ENCODE measurements at regions not wholly inside any gene's neighbourhood (a gene's known extent, or its start where the extent isn't known, plus 50 kb on each side); places are given as distances from the start of the nearest gene placed in this dataset.

DNA sequence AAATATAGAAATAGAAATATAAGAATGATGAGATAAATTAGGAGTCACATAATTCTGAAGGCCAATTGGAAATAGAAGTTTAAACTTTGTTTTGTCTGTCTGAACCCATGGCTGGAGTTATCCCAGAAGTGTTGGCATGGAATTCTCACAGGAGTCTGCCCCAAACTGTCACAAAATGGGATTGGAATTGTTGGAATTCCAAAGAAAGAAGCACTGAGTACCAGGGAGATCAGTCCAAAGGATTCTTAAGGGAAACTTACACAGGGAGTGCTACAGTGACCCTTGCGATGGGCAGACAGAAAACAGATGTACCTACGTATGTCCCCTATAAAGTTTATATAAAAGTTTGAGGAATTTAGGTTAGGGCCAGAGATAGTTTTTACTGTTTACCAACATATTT is 1607.7 kb downstream of the ARAP2 start:
- no peak for ATAC-seq
- H3K27ac Mint-ChIP-seq, result no peak overlapping the region
- H3K9me3 Mint-ChIP-seq, result no peaks in the 10 kb centered on the region
- no peaks in the 10 kb centered on the region for H3K36me3 Mint-ChIP-seq
- H3K4me3 Mint-ChIP-seq, result no peak overlapping the region
- H3K27me3 Mint-ChIP-seq, result no peaks in the 10 kb centered on the region
- H3K4me1 Mint-ChIP-seq, result no peaks in the 10 kb centered on the region

DNA sequence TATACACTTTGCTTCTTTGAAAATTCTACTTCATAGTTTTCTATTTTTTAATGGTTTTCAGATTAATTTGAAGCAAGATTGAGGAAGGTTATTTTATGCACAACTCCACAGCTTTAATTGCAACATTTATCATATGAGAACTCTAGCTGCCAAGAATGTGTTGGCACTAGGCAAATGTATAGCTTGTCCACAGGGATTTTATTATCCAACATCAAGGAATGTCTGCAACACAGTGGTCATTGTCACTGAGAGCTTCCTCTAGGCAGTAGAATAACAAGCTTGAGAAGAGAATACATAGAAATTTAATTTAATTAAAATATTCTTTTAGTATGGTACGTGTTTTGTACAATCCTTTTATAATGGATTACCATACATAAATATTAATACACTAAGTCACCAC is 1600.8 kb downstream of the ARAP2 start:
- H3K4me3 Mint-ChIP-seq, result no peak overlapping the region
- no peak for ATAC-seq
- H3K4me1 Mint-ChIP-seq, result no peaks in the 10 kb centered on the region
- H3K9me3 Mint-ChIP-seq, result peaks cover 12% of the 10 kb centered on the region
- H3K36me3 Mint-ChIP-seq, result no peaks in the 10 kb centered on the region
- no peaks in the 10 kb centered on the region for H3K27me3 Mint-ChIP-seq
- no peak overlapping the region for H3K27ac Mint-ChIP-seq

DNA sequence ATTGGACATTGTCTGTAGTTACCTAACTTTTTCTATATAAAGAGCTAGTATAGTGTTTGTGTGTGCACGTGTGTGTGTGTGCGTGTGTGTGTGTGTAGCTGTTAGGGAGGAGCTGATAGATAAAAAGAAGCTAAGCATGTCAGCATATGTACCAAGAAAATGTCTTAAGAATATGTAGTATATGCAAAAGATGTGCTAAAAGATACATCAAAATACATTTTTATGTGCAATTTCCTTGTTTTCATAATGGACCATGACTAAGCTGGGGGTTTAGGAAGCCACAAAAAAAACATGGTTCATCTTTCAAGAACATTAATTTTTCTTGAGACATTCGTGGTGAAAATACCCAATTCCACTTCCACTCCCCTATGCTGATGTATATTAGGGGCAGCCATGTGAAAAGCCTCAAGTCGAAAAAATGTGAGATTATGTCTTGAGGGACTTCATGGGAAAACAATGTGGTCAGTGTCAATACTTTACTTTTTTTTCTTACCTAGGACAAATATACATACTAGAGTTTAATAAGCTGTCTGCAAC is 1599.7 kb downstream of the ARAP2 start:
- peaks cover 12% of the 10 kb centered on the region for H3K9me3 Mint-ChIP-seq
- H3K4me3 Mint-ChIP-seq, result no peak overlapping the region
- no peaks in the 10 kb centered on the region for H3K36me3 Mint-ChIP-seq
- no peak overlapping the region for H3K27ac Mint-ChIP-seq
- no peaks in the 10 kb centered on the region for H3K4me1 Mint-ChIP-seq
- no peak for ATAC-seq
- H3K27me3 Mint-ChIP-seq, result no peaks in the 10 kb centered on the region

DNA sequence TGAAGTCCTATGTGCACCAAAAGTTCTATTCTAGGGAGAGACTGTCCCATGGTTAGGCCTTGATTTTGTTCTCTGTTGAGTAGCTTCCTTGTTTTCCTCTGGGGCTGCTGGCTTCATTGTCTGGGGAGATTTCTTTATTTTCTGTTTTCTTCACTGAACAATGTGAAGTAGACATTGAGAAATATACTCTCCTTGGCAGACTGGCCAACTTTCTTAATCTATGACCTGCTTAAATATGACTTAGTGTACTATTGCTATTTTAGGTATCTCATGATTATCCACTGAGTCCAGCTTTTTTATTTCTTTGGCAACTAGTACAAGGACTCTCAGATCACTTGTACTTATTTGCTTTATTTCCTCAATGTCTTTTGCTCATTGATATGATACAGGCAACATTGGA is 1594.6 kb downstream of the ARAP2 start:
- Mint-ChIP-seq H3K4me1 (no peaks in the 10 kb centered on the region), H3K27ac (no peak overlapping the region)
- ATAC-seq, result no peak

DNA sequence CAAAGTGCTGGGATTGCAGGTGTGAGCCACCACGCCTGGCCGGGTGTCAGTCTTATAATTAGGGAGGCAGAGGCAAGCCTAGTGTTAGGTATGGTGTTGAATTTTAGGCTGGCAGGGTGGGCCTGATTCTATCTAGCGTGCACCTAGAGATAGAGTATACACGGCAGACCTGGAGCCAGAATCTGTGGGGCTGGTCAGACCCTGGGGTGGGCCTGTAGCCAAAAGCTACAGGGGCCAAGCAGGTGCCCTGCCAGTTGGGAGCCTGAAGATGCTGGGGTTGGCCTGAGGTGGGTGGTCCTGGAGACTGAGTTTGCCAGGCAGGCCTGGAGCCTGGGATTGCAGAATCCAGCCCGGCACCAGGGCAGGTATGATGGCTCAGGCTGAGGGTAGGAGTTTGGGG is 1580.3 kb downstream of the ARAP2 start:
- Mint-ChIP-seq H3K27me3 (no peaks in the 10 kb centered on the region), H3K9me3 (no peaks in the 10 kb centered on the region), H3K27ac (no peak overlapping the region), H3K36me3 (no peaks in the 10 kb centered on the region), H3K4me3 (no peak overlapping the region), H3K4me1 (no peaks in the 10 kb centered on the region)
- ATAC-seq, result no peak

More for the DNA sequence above, 1594.6 kb downstream of the ARAP2 start:
- no peak overlapping the region for H3K4me3 Mint-ChIP-seq
- no peaks in the 10 kb centered on the region for H3K36me3 Mint-ChIP-seq
- H3K27me3 Mint-ChIP-seq, result no peaks in the 10 kb centered on the region
- H3K9me3 Mint-ChIP-seq, result peaks cover 3% of the 10 kb centered on the region

DNA sequence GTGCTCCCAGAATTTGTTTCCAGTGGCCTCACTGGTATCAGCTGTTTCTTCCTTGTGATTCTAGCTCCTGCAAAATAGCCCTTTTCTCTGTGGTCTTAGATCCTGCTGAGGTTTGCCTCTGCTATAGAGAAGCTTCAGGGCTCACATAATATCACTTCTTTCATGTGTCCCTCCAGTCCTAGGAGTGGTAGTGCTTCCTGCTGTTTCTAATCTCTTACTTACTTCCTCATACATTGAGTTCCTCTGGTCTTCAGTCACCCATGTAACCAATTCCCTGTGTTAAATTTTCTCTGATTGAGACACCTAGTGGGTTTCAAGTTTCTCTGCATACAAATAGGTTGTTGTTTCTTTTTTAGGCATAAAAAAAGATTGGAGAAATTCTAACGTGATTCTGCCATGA is 1567.9 kb downstream of the ARAP2 start:
- no peaks in the 10 kb centered on the region for H3K4me1 Mint-ChIP-seq
- no peak for ATAC-seq
- no peak overlapping the region for H3K4me3 Mint-ChIP-seq
- H3K27me3 Mint-ChIP-seq, result no peaks in the 10 kb centered on the region
- no peak overlapping the region for H3K27ac Mint-ChIP-seq
- no peaks in the 10 kb centered on the region for H3K36me3 Mint-ChIP-seq
- peaks cover under 1% of the 10 kb centered on the region for H3K9me3 Mint-ChIP-seq

DNA sequence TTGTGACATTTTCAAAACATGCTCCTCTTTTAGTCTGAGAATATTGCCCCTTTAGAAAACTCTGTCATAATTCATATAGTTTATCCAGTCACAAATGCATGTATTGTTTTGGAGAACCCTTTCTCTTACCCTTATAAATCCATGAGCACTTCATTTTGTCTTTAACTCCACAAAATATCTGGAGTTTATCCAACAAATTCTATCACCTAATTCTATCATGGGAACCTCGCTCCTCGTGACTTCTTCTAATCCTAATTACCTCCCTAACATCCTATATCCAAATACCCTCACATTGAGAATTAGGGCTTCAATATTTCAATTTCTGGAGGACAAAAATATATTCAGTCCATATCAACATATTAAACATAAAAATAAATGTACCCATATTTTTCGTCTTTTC is 1565.9 kb downstream of the ARAP2 start:
- H3K27ac Mint-ChIP-seq, result no peak overlapping the region
- ATAC-seq, result no peak
- H3K4me1 Mint-ChIP-seq, result no peaks in the 10 kb centered on the region
- no peaks in the 10 kb centered on the region for H3K36me3 Mint-ChIP-seq
- H3K27me3 Mint-ChIP-seq, result no peaks in the 10 kb centered on the region
- H3K4me3 Mint-ChIP-seq, result no peak overlapping the region
- H3K9me3 Mint-ChIP-seq, result peaks cover 3% of the 10 kb centered on the region

DNA sequence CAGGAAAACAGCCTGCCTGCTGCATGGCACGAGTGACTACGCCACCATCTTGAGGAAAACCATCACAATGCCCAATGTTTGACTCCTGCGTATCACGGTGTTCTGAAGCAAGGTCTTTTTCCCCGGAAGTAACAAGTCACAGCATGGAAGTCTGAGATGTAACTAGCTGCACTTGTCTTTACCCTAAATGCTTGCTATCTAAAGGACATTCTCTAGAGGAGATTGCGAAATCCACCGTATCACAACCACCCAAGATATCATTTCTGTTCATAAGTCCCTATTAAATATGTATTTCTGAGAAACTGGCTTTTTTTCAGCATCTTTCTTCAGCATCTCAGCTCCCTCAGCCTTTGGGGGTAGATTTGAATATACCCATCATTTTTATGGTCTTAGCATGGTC is 1565.1 kb downstream of the ARAP2 start:
- no peak overlapping the region for H3K27ac Mint-ChIP-seq
- no peaks in the 10 kb centered on the region for H3K36me3 Mint-ChIP-seq
- H3K9me3 Mint-ChIP-seq, result peaks cover 3% of the 10 kb centered on the region
- no peak for ATAC-seq
- H3K4me1 Mint-ChIP-seq, result no peaks in the 10 kb centered on the region
- no peak overlapping the region for H3K4me3 Mint-ChIP-seq
- H3K27me3 Mint-ChIP-seq, result no peaks in the 10 kb centered on the region

DNA sequence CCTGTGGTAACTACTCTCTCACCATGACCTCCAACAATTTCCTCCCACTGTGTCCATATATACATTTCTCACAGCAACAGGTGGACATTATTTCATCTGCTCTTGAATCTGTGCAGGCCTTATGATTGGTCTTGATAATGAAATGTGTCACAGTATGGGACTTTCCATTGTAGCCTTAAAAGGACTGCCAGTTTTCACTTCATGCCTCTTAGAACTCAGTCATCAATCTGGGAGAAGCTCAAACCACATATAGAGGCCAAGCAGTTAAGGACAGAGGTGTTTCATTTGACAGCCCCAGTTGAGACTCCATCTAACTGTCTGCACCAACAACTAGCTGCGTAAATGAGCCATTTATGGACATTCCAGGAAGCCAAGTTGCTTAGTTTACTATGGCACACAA is 1534.8 kb downstream of the ARAP2 start:
- no peaks in the 10 kb centered on the region for H3K36me3 Mint-ChIP-seq
- H3K27me3 Mint-ChIP-seq, result no peaks in the 10 kb centered on the region
- H3K4me3 Mint-ChIP-seq, result no peak overlapping the region
- no peak overlapping the region for H3K27ac Mint-ChIP-seq
- H3K9me3 Mint-ChIP-seq, result peaks cover 10% of the 10 kb centered on the region
- H3K4me1 Mint-ChIP-seq, result no peaks in the 10 kb centered on the region
- no peak for ATAC-seq

DNA sequence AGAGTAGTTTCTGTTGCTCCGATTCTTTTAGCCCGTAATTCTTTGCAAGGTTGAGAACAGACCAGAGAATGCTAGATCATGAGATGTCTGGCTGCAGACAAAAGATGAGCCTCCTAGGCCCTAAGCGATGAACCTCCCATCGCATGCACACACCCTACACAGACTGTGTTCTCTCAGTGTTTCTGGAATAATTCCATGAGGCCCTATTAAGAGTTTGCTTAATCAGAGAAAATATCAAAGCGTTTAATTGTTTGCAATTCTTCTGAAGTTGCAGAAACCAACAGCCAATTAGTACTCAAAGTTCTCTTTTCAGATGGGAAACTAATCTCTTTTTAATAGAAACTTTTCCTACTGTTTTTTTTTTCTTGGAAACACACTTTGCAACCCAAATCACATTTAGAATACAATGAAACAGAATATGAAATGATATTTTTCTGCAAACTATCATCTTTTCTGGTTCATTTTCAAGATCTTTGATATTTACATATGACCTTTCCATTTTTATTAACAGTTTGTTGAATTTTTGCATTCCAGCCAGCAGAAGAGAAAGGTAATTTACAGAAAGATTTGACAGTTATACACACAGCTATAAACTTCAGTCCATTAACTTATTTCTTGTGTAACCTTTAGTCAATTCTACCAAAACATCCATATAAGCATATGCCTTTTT is 1525.6 kb downstream of the ARAP2 start:
- no peak for ATAC-seq

DNA sequence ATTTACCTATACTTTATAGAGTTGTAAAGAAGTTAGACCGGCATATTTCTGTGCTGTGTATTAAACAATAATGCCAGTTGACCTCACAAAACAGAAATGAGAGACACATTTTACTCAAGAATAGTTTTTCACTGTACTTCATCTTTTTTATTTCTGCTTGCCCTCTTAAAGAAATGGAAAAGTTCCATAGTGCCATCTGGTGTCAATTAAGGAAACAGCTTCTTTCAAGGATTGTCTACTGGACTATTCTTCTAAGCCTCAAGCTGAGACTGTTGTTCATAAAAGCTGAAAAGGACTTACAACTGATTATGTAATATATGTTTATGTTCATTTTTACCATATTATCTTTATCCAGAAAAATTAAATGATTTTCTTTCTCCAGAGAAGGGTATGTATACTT is 1523.7 kb downstream of the ARAP2 start:
- no peaks in the 10 kb centered on the region for H3K4me1 Mint-ChIP-seq
- ATAC-seq, result no peak

More for the DNA sequence above, 1525.6 kb downstream of the ARAP2 start:
- H3K9me3 Mint-ChIP-seq, result peaks cover 4% of the 10 kb centered on the region
- no peaks in the 10 kb centered on the region for H3K4me1 Mint-ChIP-seq
- H3K4me3 Mint-ChIP-seq, result no peak overlapping the region
- H3K36me3 Mint-ChIP-seq, result no peaks in the 10 kb centered on the region
- H3K27me3 Mint-ChIP-seq, result no peaks in the 10 kb centered on the region
- no peak overlapping the region for H3K27ac Mint-ChIP-seq

DNA sequence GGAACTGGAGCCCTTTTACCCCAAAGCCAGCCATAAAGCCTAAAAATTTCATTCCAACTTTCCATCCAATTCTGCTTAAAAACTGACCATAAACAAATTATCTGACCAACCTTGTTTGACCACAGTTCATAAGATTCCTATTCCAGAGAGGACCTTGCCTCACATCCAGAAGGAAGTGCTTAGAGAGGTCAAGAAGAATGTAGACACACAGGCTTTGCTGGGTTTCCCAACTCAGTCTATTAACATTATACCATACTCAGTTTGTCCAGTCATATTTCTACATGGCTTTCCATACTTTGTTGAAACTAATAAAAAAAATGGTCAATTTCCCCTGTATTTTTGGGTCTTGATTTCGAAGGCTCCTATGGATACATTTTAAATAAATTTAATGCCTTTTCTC is 1522.5 kb downstream of the ARAP2 start:
- ATAC-seq, result no peak
- no peaks in the 10 kb centered on the region for H3K36me3 Mint-ChIP-seq
- no peak overlapping the region for H3K4me3 Mint-ChIP-seq
- no peaks in the 10 kb centered on the region for H3K9me3 Mint-ChIP-seq
- H3K27ac Mint-ChIP-seq, result no peak overlapping the region
- H3K27me3 Mint-ChIP-seq, result no peaks in the 10 kb centered on the region
- no peaks in the 10 kb centered on the region for H3K4me1 Mint-ChIP-seq

More for the DNA sequence above, 1523.7 kb downstream of the ARAP2 start:
- no peaks in the 10 kb centered on the region for H3K36me3 Mint-ChIP-seq
- H3K27ac Mint-ChIP-seq, result no peak overlapping the region
- no peaks in the 10 kb centered on the region for H3K27me3 Mint-ChIP-seq
- H3K4me3 Mint-ChIP-seq, result no peak overlapping the region
- peaks cover under 1% of the 10 kb centered on the region for H3K9me3 Mint-ChIP-seq

DNA sequence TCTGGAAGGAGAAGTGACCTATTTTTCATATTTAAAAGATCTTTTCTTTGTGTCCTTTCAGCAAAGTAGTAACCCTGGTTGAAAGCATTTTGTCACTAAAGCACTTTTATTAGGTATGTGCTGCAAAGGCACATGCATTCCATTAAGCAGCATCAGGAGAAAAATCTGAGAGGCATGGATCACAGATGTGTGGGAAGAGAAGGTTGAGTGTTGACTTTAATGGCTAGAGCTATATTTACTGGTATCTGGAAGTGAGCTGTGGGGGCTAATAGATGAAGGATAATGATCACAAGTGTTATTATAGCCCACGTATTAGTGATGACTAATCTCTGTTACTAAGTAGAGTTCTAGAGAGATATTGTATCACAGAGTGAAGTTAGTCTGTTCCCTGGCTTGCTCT is 1520.7 kb downstream of the ARAP2 start:
- no peaks in the 10 kb centered on the region for H3K27me3 Mint-ChIP-seq
- no peak overlapping the region for H3K4me3 Mint-ChIP-seq
- no peaks in the 10 kb centered on the region for H3K36me3 Mint-ChIP-seq
- H3K4me1 Mint-ChIP-seq, result no peaks in the 10 kb centered on the region
- H3K9me3 Mint-ChIP-seq, result no peaks in the 10 kb centered on the region
- no peak for ATAC-seq
- no peak overlapping the region for H3K27ac Mint-ChIP-seq

DNA sequence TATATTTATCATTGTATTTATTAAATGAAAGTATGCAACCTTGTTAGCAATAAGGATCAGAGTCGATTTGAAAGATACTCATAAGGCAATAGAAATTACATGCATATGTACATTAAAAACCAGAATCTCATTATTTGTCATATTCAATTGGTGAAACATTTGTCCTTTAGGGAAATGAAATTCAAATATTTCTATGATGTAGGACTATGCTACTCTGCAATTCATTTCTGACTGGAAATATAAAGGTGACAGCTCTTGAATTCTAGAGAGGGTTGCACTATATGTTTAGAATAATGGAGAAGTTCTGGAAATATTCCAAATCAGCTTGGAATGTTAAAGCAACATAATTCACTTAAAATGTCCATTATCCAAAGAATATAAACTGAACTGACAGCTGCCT is 1519.8 kb downstream of the ARAP2 start:
- no peak overlapping the region for H3K27ac Mint-ChIP-seq
- no peaks in the 10 kb centered on the region for H3K4me1 Mint-ChIP-seq
- H3K36me3 Mint-ChIP-seq, result no peaks in the 10 kb centered on the region
- H3K27me3 Mint-ChIP-seq, result no peaks in the 10 kb centered on the region
- ATAC-seq, result no peak
- H3K9me3 Mint-ChIP-seq, result no peaks in the 10 kb centered on the region
- H3K4me3 Mint-ChIP-seq, result no peak overlapping the region

DNA sequence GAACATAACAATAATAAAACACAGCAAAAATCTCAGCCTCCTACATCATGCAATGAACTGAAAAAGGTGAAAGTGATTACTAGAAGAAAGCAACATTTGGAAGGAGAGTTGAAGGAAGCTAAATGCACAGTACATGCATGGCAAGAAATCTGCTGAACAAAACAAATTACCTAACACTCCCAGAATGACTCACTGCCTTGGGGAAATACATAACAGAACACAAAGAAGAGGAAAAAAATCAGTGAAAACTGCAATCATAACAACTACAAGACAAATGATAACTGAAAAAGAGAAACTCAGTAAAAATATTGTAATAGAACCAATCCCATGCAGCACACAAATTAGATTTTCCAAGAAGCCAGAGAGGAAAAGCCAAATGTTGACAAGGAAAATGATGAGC is 1513.2 kb downstream of the ARAP2 start:
- Mint-ChIP-seq H3K4me3 (no peak overlapping the region), H3K27me3 (no peaks in the 10 kb centered on the region), H3K27ac (no peak overlapping the region), H3K36me3 (no peaks in the 10 kb centered on the region), H3K4me1 (no peaks in the 10 kb centered on the region), H3K9me3 (peaks cover 4% of the 10 kb centered on the region)
- no peak for ATAC-seq

DNA sequence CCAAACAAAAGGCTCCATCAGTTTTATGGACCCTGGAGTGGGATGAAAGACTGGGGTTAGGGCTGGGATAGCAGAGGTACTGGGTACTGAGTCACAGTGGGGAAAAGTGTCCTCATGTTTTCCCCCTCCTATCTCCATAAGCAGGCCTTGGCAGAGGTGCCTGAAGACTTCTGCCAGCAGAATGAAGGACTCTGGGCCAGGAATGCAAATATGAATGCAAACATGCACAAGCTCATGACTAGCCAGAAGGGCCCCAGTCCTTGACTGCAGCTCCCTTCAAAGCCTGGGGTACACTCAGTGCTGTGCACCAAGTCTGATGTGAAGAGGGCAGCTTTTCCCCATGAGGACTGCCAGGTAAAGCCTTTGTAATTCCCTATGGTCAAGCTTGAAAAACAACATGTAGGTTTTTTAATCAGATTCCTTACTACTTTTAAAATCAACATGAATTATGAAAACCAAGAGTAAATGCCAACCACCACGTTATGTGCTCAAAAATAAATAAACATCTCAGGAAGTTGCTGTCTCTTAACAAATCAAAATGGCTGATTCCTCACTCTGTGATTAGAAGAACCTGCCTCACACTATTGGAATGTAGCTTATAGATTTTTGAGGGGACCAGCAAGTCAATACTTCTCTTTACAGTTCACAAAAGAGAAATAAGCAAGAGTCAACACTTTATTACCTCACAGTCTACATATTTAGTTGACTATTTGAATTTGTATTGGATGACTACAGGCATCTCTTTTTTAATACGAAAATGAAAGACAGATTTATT is 1512.0 kb downstream of the ARAP2 start:
- H3K4me1 Mint-ChIP-seq, result no peaks in the 10 kb centered on the region
- H3K36me3 Mint-ChIP-seq, result no peaks in the 10 kb centered on the region
- ATAC-seq, result no peak
- H3K27me3 Mint-ChIP-seq, result no peaks in the 10 kb centered on the region
- H3K4me3 Mint-ChIP-seq, result no peak overlapping the region
- peaks cover 4% of the 10 kb centered on the region for H3K9me3 Mint-ChIP-seq
- no peak overlapping the region for H3K27ac Mint-ChIP-seq

Measured in stimulated activated memory B cell treated with anti-CD40 and anti-IgM and Interleukin-4, amounts not matched to agents 10 μg/mL and 1 μg/mL and 100 μg/mL, for 72 hours (primary cell).